Ectodermal cell (in vitro differentiated cells): ENCODE measurements at regions not wholly inside any gene's neighbourhood (a gene's known extent, or its start where the extent isn't known, plus 50 kb on each side); places are given as distances from the start of the nearest gene placed in this dataset.
"Not testable (repeated sequence)": the region's sequence is repeated elsewhere in the genome, so short reads cannot be mapped to it uniquely, and the experiment has no call there.

Experiments used
- H3K27ac ChIP-seq: 2 replicates; pipeline ENCODE4 v1.7.0; 2013; ENCODE audit warnings: mild to moderate bottlenecking, low read depth, low read length; ENCODE audit not compliant: insufficient read depth, poor library complexity, severe bottlenecking
- H3K27me3 ChIP-seq: 2 replicates; pipeline ENCODE4 v1.7.0; 2013; ENCODE audit warnings: mild to moderate bottlenecking, low read length; ENCODE audit not compliant: insufficient read depth, control insufficient read depth, poor library complexity, severe bottlenecking
- H3K36me3 ChIP-seq: one replicate; pipeline ENCODE4 v1.7.0; 2013; ENCODE audit warnings: low read length; ENCODE audit not compliant: control insufficient read depth, insufficient read depth
- H3K4me1 ChIP-seq: one replicate; pipeline ENCODE4 v1.7.0; 2013; ENCODE audit warnings: low read length; ENCODE audit not compliant: control insufficient read depth, insufficient read depth
- H3K4me3 ChIP-seq: 2 replicates; pipeline ENCODE4 v1.7.0; 2013; ENCODE audit warnings: low read depth, low read length, control low read depth; ENCODE audit not compliant: insufficient read depth
- H3K9me3 ChIP-seq: 2 replicates; pipeline ENCODE4 v1.7.0; 2013; ENCODE audit warnings: mild to moderate bottlenecking, low read length, moderate library complexity; ENCODE audit not compliant: control insufficient read depth
- WGBS, 2 experiments: methylation state at CpG; one replicate each; pipeline ENCODE4 v1.1.7; 2013; ENCODE audit warnings: missing lambda C conversion rate in 2 of 2; 5-methylcytosine and 5-hydroxymethylcytosine counted together

GRCh38 chr4:54993473-54994026 is 131.8 kb downstream of the KDR start:
- H3K9me3 ChIP-seq, H3K27ac ChIP-seq, H3K36me3 ChIP-seq, H3K4me3 ChIP-seq, H3K27me3 ChIP-seq, H3K4me1 ChIP-seq: not testable (repeated sequence)
- WGBS, 2 experiments, result 95% methylated on average over 28 of the region's 28 CpGs

- WGBS, 2 experiments, result 89% methylated on average over 1 of the region's 1 CpG
- H3K9me3 ChIP-seq, result no peaks in the 10 kb centered on the region
- H3K27ac ChIP-seq, result no peak overlapping the region
- H3K36me3 ChIP-seq, result no peaks in the 10 kb centered on the region
- H3K27me3 ChIP-seq, result no peaks in the 10 kb centered on the region
- H3K4me3 ChIP-seq, result no peak overlapping the region
- no peaks in the 10 kb centered on the region for H3K4me1 ChIP-seq
Measured at GRCh38 chr4:54992266-54992665, 133.1 kb downstream of the KDR start.

GRCh38 chr4:54988655-54989054 is 136.7 kb downstream of the KDR start:
- H3K4me1 ChIP-seq, result no peaks in the 10 kb centered on the region
- no peak overlapping the region for H3K4me3 ChIP-seq
- no peak overlapping the region for H3K27ac ChIP-seq
- H3K27me3 ChIP-seq, result no peaks in the 10 kb centered on the region
- no peaks in the 10 kb centered on the region for H3K9me3 ChIP-seq
- H3K36me3 ChIP-seq, result no peaks in the 10 kb centered on the region

GRCh38 chr4:54986095-54986846 is 139.1 kb downstream of the KDR start:
- H3K27ac ChIP-seq, result no peak overlapping the region
- H3K4me1 ChIP-seq, result no peaks in the 10 kb centered on the region
- no peaks in the 10 kb centered on the region for H3K9me3 ChIP-seq
- H3K36me3 ChIP-seq, result no peaks in the 10 kb centered on the region
- no peak overlapping the region for H3K4me3 ChIP-seq
- no peaks in the 10 kb centered on the region for H3K27me3 ChIP-seq
- WGBS, 2 experiments, result 44% methylated on average over 5 of the region's 5 CpGs

DNA sequence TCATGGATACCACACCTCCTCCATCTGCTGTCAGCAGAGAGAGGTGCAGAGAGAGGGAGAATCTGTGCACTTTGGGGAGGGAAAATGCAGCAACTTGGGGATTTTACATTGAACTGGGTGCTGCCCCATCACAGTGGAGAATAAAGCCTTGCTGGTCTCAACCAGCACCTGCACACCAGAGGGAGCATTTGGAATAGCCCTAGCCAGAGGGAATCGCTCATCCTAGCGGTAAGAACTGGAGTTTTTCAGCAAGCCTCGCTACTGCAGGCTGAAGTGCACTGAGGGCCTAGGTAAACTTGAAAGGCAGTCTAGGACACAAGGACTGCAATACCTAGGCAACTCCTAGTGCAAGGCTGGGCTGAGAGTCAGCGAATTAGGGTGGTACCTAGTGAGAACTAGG is 148.7 kb downstream of the KDR start:
- no peaks in the 10 kb centered on the region for H3K9me3 ChIP-seq
- H3K4me3 ChIP-seq, result no peak overlapping the region
- H3K27me3 ChIP-seq, result no peaks in the 10 kb centered on the region
- no peaks in the 10 kb centered on the region for H3K36me3 ChIP-seq
- WGBS, 2 experiments, result 65 to 78% methylated on average over 4 of the region's 4 CpGs
- no peak overlapping the region for H3K27ac ChIP-seq
- no peaks in the 10 kb centered on the region for H3K4me1 ChIP-seq

DNA sequence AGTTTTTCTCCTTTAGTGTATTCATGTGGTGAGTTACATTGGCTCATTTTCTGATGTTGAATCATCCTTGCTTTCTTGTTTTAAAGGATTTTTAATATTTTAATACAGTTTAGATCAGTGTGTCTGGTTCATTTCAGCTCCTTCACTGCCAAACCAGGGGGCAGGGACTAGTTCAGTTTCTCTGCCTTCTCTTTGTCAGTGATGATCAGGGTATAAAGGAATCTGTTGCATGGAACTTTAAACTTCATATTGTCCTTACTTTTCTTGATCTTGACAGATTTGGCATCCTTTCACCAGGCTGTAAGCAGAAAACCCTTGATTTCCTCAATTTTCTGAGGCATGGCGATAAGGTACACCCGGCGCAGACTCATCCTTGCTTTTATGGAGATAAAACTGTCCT is 149.4 kb downstream of the KDR start:
- no peaks in the 10 kb centered on the region for H3K36me3 ChIP-seq
- WGBS, 2 experiments, result 93 to 94% methylated on average over 3 of the region's 3 CpGs
- no peak overlapping the region for H3K27ac ChIP-seq
- no peak overlapping the region for H3K4me3 ChIP-seq
- H3K4me1 ChIP-seq, result no peaks in the 10 kb centered on the region
- no peaks in the 10 kb centered on the region for H3K9me3 ChIP-seq
- H3K27me3 ChIP-seq, result no peaks in the 10 kb centered on the region

- H3K4me3 ChIP-seq, result no peak overlapping the region
- H3K27me3 ChIP-seq, result no peaks in the 10 kb centered on the region
- H3K36me3 ChIP-seq, result no peaks in the 10 kb centered on the region
- H3K4me1 ChIP-seq, result no peaks in the 10 kb centered on the region
- H3K27ac ChIP-seq, result no peak overlapping the region
- H3K9me3 ChIP-seq, result no peaks in the 10 kb centered on the region
- 93 to 100% methylated on average over 1 of the region's 1 CpG for WGBS, 2 experiments
Measured at GRCh38 chr4:54973784-54974183, 151.6 kb downstream of the KDR start.

DNA sequence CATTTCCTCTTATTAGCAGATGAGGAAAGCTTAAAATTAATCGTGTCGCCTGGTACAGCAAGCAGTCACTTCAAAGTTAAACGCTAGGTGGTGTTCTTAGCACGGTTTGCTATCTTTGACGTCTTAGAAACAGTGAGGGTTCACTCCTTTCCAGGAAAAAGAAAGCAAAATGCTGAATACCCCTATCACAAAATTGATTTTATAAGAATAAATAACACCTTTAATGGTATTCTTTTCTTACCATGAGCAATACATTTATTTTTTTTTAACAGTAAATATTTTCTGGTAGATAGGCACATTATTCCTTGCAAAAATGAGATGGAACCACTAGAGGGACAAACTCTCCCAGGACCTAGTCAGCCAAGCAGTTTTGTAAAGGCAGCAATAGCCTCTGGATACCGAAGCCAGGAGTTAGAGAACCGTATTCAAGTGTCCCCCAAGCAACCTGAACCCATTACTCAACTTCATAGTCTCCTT is 153.9 kb downstream of the KDR start:
- H3K36me3 ChIP-seq, result no peaks in the 10 kb centered on the region
- H3K27ac ChIP-seq, result no peak overlapping the region
- H3K9me3 ChIP-seq, result no peaks in the 10 kb centered on the region
- H3K4me1 ChIP-seq, result no peaks in the 10 kb centered on the region
- H3K27me3 ChIP-seq, result no peaks in the 10 kb centered on the region
- 6% methylated on average over 7 of the region's 7 CpGs for WGBS, 2 experiments
- H3K4me3 ChIP-seq, result no peak overlapping the region

GRCh38 chr4:54967289-54967688 is 158.1 kb downstream of the KDR start:
- Histone ChIP-seq H3K27me3 (no peaks in the 10 kb centered on the region), H3K4me3 (no peak overlapping the region), H3K9me3 (no peaks in the 10 kb centered on the region), H3K4me1 (no peaks in the 10 kb centered on the region), H3K36me3 (no peaks in the 10 kb centered on the region), H3K27ac (no peak overlapping the region)
- 92 to 95% methylated on average over 3 of the region's 3 CpGs for WGBS, 2 experiments

GRCh38 chr4:54961357-54961975 is 163.9 kb downstream of the KDR start:
- H3K27me3 ChIP-seq, result no peaks in the 10 kb centered on the region
- no peaks in the 10 kb centered on the region for H3K4me1 ChIP-seq
- H3K4me3 ChIP-seq, result no peak overlapping the region
- H3K9me3 ChIP-seq, result no peaks in the 10 kb centered on the region
- H3K27ac ChIP-seq, result no peak overlapping the region
- H3K36me3 ChIP-seq, result no peaks in the 10 kb centered on the region
- WGBS, 2 experiments, result 11 to 32% methylated on average over 1 of the region's 1 CpG
